PC-9 (cell line): ENCODE measurements at regions not wholly inside any gene's neighbourhood (a gene's known extent, or its start where the extent isn't known, plus 50 kb on each side); places are given as distances from the start of the nearest gene placed in this dataset.

Experiments
- CTCF ChIP-seq: fragments of 200-600 bp; sonication (generic); conservative IDR thresholded peaks from 2 replicates; pipeline ENCODE4 v1.6.1; 2017; ENCODE audit warnings: mixed run types, antibody characterized with exemption, mild to moderate bottlenecking, moderate library complexity
- EZH2 ChIP-seq: fragments of 200-600 bp; sonication (generic); IDR thresholded peaks from 2 replicates; pipeline ENCODE4 v1.8.0; 2017; ENCODE audit warnings: antibody characterized with exemption, low read depth

DNA sequence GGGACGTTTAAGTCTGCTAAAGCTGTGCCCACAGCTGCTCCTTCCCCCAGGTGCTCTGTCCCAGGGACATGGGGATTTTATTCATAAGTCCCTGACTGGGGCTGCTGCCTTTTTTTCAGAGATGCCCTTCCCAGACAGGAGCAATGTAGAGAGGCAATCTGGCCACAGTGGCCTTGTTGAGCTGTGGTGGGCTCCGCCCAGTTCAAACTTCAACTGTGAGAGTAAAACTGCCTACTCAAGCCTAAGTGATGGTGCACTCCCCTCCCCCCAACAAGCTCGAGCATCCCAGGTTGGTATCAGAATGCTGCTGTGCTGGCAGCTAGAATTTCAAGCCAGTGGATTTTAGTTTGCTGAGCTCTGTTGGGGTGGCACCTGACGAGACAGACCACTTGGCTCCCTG is 1371.4 kb downstream of the ADGRL3 start:
- TF ChIP-seq CTCF: no peak
- TF ChIP-seq EZH2: no peak
